HepG2 (cell line): ENCODE measurements at regions not wholly inside any gene's neighbourhood (a gene's known extent, or its start where the extent isn't known, plus 50 kb on each side); places are given as distances from the start of the nearest gene placed in this dataset.

ENCODE experiments used
- CC2D1A ChIP-seq: sonication (generic); formaldehyde crosslinking; IDR thresholded peaks from 2 replicates; pipeline ENCODE4 v1.8.1; 2023; ENCODE audit warnings: mild to moderate bottlenecking, missing genetic modification reagents
- CCDC6 ChIP-seq: sonication (generic); formaldehyde crosslinking; IDR thresholded peaks from 2 replicates; pipeline ENCODE4 v1.8.1; 2022; ENCODE audit warnings: mild to moderate bottlenecking, missing genetic modification reagents, moderate library complexity
- CENPT ChIP-seq: sonication (generic); formaldehyde crosslinking; IDR thresholded peaks from 2 replicates; pipeline ENCODE4 v1.8.0; 2022; ENCODE audit warnings: low read depth, mild to moderate bottlenecking, moderate library complexity, missing genetic modification reagents
- DPF2 ChIP-seq: sonication (generic); formaldehyde crosslinking; IDR thresholded peaks from 2 replicates; pipeline ENCODE4 v1.4.0; 2020; ENCODE audit warnings: mild to moderate bottlenecking, low read depth, missing genetic modification reagents, borderline replicate concordance
- KDM1A ChIP-seq: IDR thresholded peaks from 2 replicates; pipeline ENCODE4 v1.6.1; 2016; ENCODE audit warnings: missing compliant biosample characterization
- MED1 ChIP-seq: sonication (generic); formaldehyde crosslinking; IDR thresholded peaks from 2 replicates; pipeline ENCODE4 v1.4.0; 2020; ENCODE audit warnings: missing genetic modification reagents
- PLSCR1 ChIP-seq: sonication (generic); formaldehyde crosslinking; IDR thresholded peaks from 2 replicates; pipeline ENCODE4 v1.5.0; 2020; ENCODE audit warnings: missing genetic modification reagents, mild to moderate bottlenecking, borderline replicate concordance
- PRMT3 ChIP-seq: sonication (generic); formaldehyde crosslinking; IDR thresholded peaks from 2 replicates; pipeline ENCODE4 v1.8.1; 2022; ENCODE audit warnings: low read depth, mild to moderate bottlenecking, moderate library complexity, missing genetic modification reagents, borderline replicate concordance
- SIN3B ChIP-seq: fragments of 150-350 bp; IDR thresholded peaks from 2 replicates; pipeline ENCODE4 v1.6.1; 2014; ENCODE audit warnings: low read length
- TFE3 ChIP-seq: IDR thresholded peaks from 2 replicates; pipeline ENCODE4 v1.6.1; 2016
- THAP9 ChIP-seq: sonication (generic); formaldehyde crosslinking; IDR thresholded peaks from 2 replicates; pipeline ENCODE4; 2020; ENCODE audit warnings: missing genetic modification reagents, mild to moderate bottlenecking, borderline replicate concordance
- YY1 ChIP-seq: IDR thresholded peaks from 2 replicates; pipeline ENCODE4 v1.6.1; 2011; ENCODE audit warnings: low read length, low read depth, moderate library complexity, mild to moderate bottlenecking; ENCODE audit not compliant: insufficient read depth, insufficient replicate concordance
- ZC3H4 ChIP-seq: sonication (generic); formaldehyde crosslinking; IDR thresholded peaks from 2 replicates; pipeline ENCODE4 v1.4.0; 2020; ENCODE audit warnings: missing genetic modification reagents, borderline replicate concordance
- ZNF280D ChIP-seq: sonication (generic); formaldehyde crosslinking; IDR thresholded peaks from 2 replicates; pipeline ENCODE4 v1.5.1; 2020; ENCODE audit warnings: mild to moderate bottlenecking, missing genetic modification reagents
- ZNF3 ChIP-seq: IDR thresholded peaks from 2 replicates; pipeline ENCODE4 v1.7.0; 2017; ENCODE audit warnings: inconsistent platforms
- ZNF512B ChIP-seq: sonication (generic); formaldehyde crosslinking; IDR thresholded peaks from 2 replicates; pipeline ENCODE4 v1.5.1; 2020; ENCODE audit warnings: missing genetic modification reagents, mild to moderate bottlenecking, borderline replicate concordance
- ZNF589 ChIP-seq: sonication (generic); formaldehyde crosslinking; conservative IDR thresholded peaks from 2 replicates; pipeline ENCODE4 v1.8.0; 2022; ENCODE audit warnings: mild to moderate bottlenecking, moderate library complexity, missing genetic modification reagents
- ZNF7 ChIP-seq: IDR thresholded peaks from 2 replicates; pipeline ENCODE4 v1.6.1; 2016; ENCODE audit warnings: missing biosample characterization, missing genetic modification reagents
- ZNF891 ChIP-seq: sonication (generic); formaldehyde crosslinking; IDR thresholded peaks from 2 replicates; pipeline ENCODE4 v1.5.0; 2020; ENCODE audit warnings: mild to moderate bottlenecking, missing genetic modification reagents
- ZSCAN31 ChIP-seq: sonication (generic); formaldehyde crosslinking; IDR thresholded peaks from 2 replicates; pipeline ENCODE4 v1.5.0; 2020; ENCODE audit warnings: low read depth, mild to moderate bottlenecking, missing genetic modification reagents

- TF ChIP-seq TFE3 (CRISPR knock-in tag), result peak; percentile 87; the same call in 1 of the 2 replicates
- TF ChIP-seq YY1, result peak; percentile 23
- TF ChIP-seq ZNF280D (CRISPR knock-in tag), result no peak
- no peak for TF ChIP-seq ZNF3 (CRISPR knock-in tag)
- no peak for TF ChIP-seq ZNF512B
- TF ChIP-seq CCDC6, result peak; percentile 37; the same call in 1 of the 2 replicates
- no peak for TF ChIP-seq ZNF589
- TF ChIP-seq DPF2 (CRISPR knock-in tag), result peak; percentile 66; the same call in 1 of the 2 replicates
- no peak for TF ChIP-seq ZSCAN31 (CRISPR knock-in tag)
- peak; percentile 84 for TF ChIP-seq MED1 (CRISPR knock-in tag)
- no peak for TF ChIP-seq PLSCR1 (CRISPR knock-in tag)
- TF ChIP-seq CC2D1A (CRISPR knock-in tag), result no peak
- TF ChIP-seq THAP9, result no peak
- TF ChIP-seq ZNF7 (CRISPR knock-in tag), result no peak
- no peak for TF ChIP-seq ZNF891
- peak; percentile 95 for TF ChIP-seq KDM1A (CRISPR knock-in tag)
- TF ChIP-seq ZC3H4 (CRISPR knock-in tag), result no peak
- no peak for TF ChIP-seq CENPT (CRISPR knock-in tag)
- no peak for TF ChIP-seq PRMT3 (CRISPR knock-in tag)
- TF ChIP-seq SIN3B, result no peak
Observed at GRCh38 chr6:134529921-134530320, 212.0 kb upstream of the SGK1 start (continued).
